Limb (tissue), 2 donors: ENCODE measurements at regions not wholly inside any gene's neighbourhood (a gene's known extent, or its start where the extent isn't known, plus 50 kb on each side); places are given as distances from the start of the nearest gene placed in this dataset.
"Not testable (repeated sequence)": the region's sequence is repeated elsewhere in the genome, so short reads cannot be mapped to it uniquely, and the experiment has no call there.

Experiments
- DNase-seq, 2 donors: peaks; one replicate each; pipeline ENCODE4 v3.0.0-alpha.2; 2016; ENCODE audit errors: extremely low spot score in 2 of 2

- DNase-seq, result no peak
Observed at GRCh38 chr17:33687831-33688230, 394.7 kb upstream of the ASIC2 start.

- DNase-seq, result peak in 1 of 2 donors; percentile 19
Observed at GRCh38 chr17:33688771-33689170, 395.7 kb upstream of the ASIC2 start.

- no peak for DNase-seq
Observed at GRCh38 chr17:33689725-33690124, 396.6 kb upstream of the ASIC2 start.

GRCh38 chr17:33695431-33695830, 402.3 kb upstream of the ASIC2 start:
- no peak for DNase-seq

- no peak for DNase-seq
Observed at GRCh38 chr17:33696102-33696501, 403.0 kb upstream of the ASIC2 start.

GRCh38 chr17:33697557-33697956, 404.5 kb upstream of the ASIC2 start:
- no peak for DNase-seq

- DNase-seq, result no peak
Observed at GRCh38 chr17:33701910-33702309, 408.8 kb upstream of the ASIC2 start.

GRCh38 chr17:33704856-33705255, 411.8 kb upstream of the ASIC2 start:
- DNase-seq, result no peak

GRCh38 chr17:33709881-33710280, 416.8 kb upstream of the ASIC2 start:
- no peak for DNase-seq

GRCh38 chr17:33712120-33712519, 419.0 kb upstream of the ASIC2 start:
- DNase-seq, result no peak

- DNase-seq, result no peak
Observed at GRCh38 chr17:33716957-33717356, 423.9 kb upstream of the ASIC2 start.

GRCh38 chr17:33723736-33724135, 430.6 kb upstream of the ASIC2 start:
- not testable (repeated sequence) for DNase-seq

- peak in 1 of 2 donors; percentile 65 for DNase-seq
Observed at GRCh38 chr17:33725675-33726271, 432.7 kb upstream of the ASIC2 start.

- no peak for DNase-seq
Observed at GRCh38 chr17:33730131-33730530, 437.0 kb upstream of the ASIC2 start.

- DNase-seq, result peak in 1 of 2 donors; percentile 33
Observed at GRCh38 chr17:33732116-33732515, 439.0 kb upstream of the ASIC2 start.

- DNase-seq, result no peak
Observed at GRCh38 chr17:33739714-33740113, 446.6 kb upstream of the ASIC2 start.

GRCh38 chr17:33745047-33745760, 452.1 kb upstream of the ASIC2 start:
- DNase-seq, result no peak

- DNase-seq, result no peak
Observed at GRCh38 chr17:33749171-33749570, 456.1 kb upstream of the ASIC2 start.

GRCh38 chr17:33750943-33751701, 458.0 kb upstream of the ASIC2 start:
- peak; percentile 58 to 85 for DNase-seq

GRCh38 chr17:33751702-33752065, 458.6 kb upstream of the ASIC2 start:
- no peak for DNase-seq

GRCh38 chr17:33753452-33753851, 460.4 kb upstream of the ASIC2 start:
- DNase-seq, result no peak

- no peak for DNase-seq
Observed at GRCh38 chr17:33756021-33756420, 462.9 kb upstream of the ASIC2 start.

- no peak for DNase-seq
Observed at GRCh38 chr17:33765871-33766270, 472.8 kb upstream of the ASIC2 start.
